ENCODE measurements at regions not wholly inside any gene's neighbourhood (a gene's known extent, or its start where the extent isn't known, plus 50 kb on each side); places are given as distances from the start of the nearest gene placed in this dataset.

- TF ChIP-seq POLR2A (IDR thresholded peaks at IDR 0.05; ENCODE audit: control extremely low read depth in 1 of 2, low read depth in 2 of 2, low read length in 2 of 2): no peak
- no peak for TF ChIP-seq EP300 (IDR thresholded peaks at IDR 0.05; ENCODE audit: borderline replicate concordance in 1 of 2, low read depth in 2 of 2, low read length in 2 of 2)
- no peak for TF ChIP-seq CTCF (IDR thresholded peaks at IDR 0.05; ENCODE audit: control extremely low read depth in 1 of 3, insufficient read depth in 1 of 3, low read depth in 1 of 3, low read length in 3 of 3)
- no peak for TF ChIP-seq POLR2AphosphoS5 (IDR thresholded peaks at IDR 0.05; ENCODE audit: low read depth, low read length)
- no peak for TF ChIP-seq JUN (IDR thresholded peaks at IDR 0.05; ENCODE audit: low read depth, low read length)
- no peak for TF ChIP-seq SP1 (IDR thresholded peaks at IDR 0.05; ENCODE audit: low read depth, low read length)
- TF ChIP-seq, protein P1, sequence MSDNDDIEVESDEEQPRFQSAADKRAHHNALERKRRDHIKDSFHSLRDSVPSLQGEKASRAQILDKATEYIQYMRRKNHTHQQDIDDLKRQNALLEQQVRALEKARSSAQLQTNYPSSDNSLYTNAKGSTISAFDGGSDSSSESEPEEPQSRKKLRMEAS (IDR thresholded peaks at IDR 0.05): no peak
- TF ChIP-seq KDM5A (IDR thresholded peaks at IDR 0.05; ENCODE audit: low read length): no peak
- TF ChIP-seq RAD21 (IDR thresholded peaks at IDR 0.05 in 1 of 2, conservative IDR thresholded peaks at IDR 0.05 in 1 of 2; ENCODE audit: low read depth in 2 of 2, low read length in 2 of 2): no peak
- no peak for TF ChIP-seq GABPA (IDR thresholded peaks at IDR 0.05; ENCODE audit: borderline replicate concordance, insufficient read depth, low read length)
These were observed 118.5 kb upstream of the PHACTR3 start for GRCh38 chr20:59485576-59486454.
